ENCODE measurements at regions not wholly inside any gene's neighbourhood (a gene's known extent, or its start where the extent isn't known, plus 50 kb on each side); places are given as distances from the start of the nearest gene placed in this dataset.

DNA sequence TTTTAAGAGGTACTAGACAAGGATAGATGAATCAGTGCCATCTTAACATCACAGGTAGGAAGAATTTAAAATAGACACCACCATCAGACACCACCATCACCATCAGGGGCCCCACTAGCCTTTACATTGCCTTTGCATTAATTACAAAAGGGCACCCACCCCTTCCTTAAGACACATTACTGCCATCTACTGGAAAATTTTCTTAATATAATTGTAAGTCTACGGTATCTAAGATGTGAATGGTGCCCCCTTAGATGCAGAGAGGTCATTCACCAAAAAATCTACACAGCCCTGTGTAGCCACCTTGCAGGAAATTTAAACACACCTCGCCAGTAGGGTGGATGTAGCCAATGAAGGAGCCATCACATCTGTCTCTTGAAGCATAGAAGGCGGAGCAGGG is 184.1 kb downstream of the MID1IP1 start:
- intact Hi-C loops (cut with DNase I; ENCODE audit: low total_unique reads): loop anchor here (10.0 kb wide), 1 partner anchor 221 kb away; no protein-coding TSS in a partner anchor
- Histone ChIP-seq H3K27me3 (replicated peaks in 1 of 7) (peaks cover 0 to 3% (median 0%) of the 10 kb centered on the region in 7 donors), H3K4me3 (no peak overlapping the region), H3K27ac (no peak overlapping the region), H3K9me3 (no peaks in the 10 kb centered on the region), H3K36me3 (no peaks in the 10 kb centered on the region), H3K4me1 (no peaks in the 10 kb centered on the region)
- DNase-seq: no peak
- 42 to 47% (median 47%) methylated on average over 3 of the region's 3 CpGs for WGBS, 5 donors
- TF ChIP-seq, protein P1, sequence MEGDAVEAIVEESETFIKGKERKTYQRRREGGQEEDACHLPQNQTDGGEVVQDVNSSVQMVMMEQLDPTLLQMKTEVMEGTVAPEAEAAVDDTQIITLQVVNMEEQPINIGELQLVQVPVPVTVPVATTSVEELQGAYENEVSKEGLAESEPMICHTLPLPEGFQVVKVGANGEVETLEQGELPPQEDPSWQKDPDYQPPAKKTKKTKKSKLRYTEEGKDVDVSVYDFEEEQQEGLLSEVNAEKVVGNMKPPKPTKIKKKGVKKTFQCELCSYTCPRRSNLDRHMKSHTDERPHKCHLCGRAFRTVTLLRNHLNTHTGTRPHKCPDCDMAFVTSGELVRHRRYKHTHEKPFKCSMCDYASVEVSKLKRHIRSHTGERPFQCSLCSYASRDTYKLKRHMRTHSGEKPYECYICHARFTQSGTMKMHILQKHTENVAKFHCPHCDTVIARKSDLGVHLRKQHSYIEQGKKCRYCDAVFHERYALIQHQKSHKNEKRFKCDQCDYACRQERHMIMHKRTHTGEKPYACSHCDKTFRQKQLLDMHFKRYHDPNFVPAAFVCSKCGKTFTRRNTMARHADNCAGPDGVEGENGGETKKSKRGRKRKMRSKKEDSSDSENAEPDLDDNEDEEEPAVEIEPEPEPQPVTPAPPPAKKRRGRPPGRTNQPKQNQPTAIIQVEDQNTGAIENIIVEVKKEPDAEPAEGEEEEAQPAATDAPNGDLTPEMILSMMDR (IDR thresholded peaks at IDR 0.05 in 8 of 11, conservative IDR thresholded peaks at IDR 0.05 in 3 of 11): peak in 5 of 11 experiments; percentile 7 to 34 (median 25)
- TF ChIP-seq POLR2A (IDR thresholded peaks at IDR 0.05) (no peak), POLR2AphosphoS5 (IDR thresholded peaks at IDR 0.05) (no peak)

GRCh38 chrX:38985945-38986344 is 184.7 kb downstream of the MID1IP1 start:
- intact Hi-C loops (cut with DNase I; ENCODE audit: low total_unique reads): loop anchor here (10.0 kb wide), 1 partner anchor 221 kb away; no protein-coding TSS in a partner anchor
- WGBS, 5 donors: 25 to 48% (median 35%) methylated on average over 2 of the region's 2 CpGs
- no peaks in the 10 kb centered on the region for H3K4me1 ChIP-seq
- H3K27ac ChIP-seq: no peak overlapping the region
- no peak overlapping the region for H3K4me3 ChIP-seq
- H3K36me3 ChIP-seq: no peaks in the 10 kb centered on the region
- peaks cover 0 to 3% (median 0%) of the 10 kb centered on the region in 7 donors for H3K27me3 ChIP-seq (replicated peaks in 1 of 7)
- no peak for DNase-seq
- TF ChIP-seq POLR2AphosphoS5 (IDR thresholded peaks at IDR 0.05) (no peak), POLR2A (IDR thresholded peaks at IDR 0.05) (no peak)
- TF ChIP-seq, protein P1 (IDR thresholded peaks at IDR 0.05 in 8 of 11, conservative IDR thresholded peaks at IDR 0.05 in 3 of 11): no peak
- no peaks in the 10 kb centered on the region for H3K9me3 ChIP-seq

DNA sequence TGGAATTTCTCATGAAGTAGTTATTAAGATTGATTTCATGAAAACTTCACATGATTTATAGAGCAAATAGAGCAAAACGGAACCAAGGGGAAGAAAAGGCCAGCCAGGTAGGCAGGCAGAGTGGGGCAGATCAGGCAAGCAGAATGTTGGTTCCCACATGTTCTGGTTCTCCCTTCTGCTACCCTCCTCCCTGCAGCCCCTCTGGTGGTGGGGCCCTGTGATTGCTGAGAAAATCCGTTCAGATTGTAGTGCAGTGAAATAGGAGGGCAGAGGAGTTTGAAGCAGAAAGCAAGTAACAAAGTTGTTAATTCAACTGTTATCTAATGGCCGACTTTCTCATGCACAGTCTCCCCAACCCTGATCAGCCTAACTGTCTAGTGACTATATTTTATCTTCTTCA is 185.3 kb downstream of the MID1IP1 start:
- Histone ChIP-seq H3K9me3 (no peaks in the 10 kb centered on the region), H3K36me3 (no peaks in the 10 kb centered on the region), H3K27me3 (replicated peaks in 1 of 7) (peaks cover 0 to 3% (median 0%) of the 10 kb centered on the region in 7 donors), H3K27ac (no peak overlapping the region), H3K4me3 (no peak overlapping the region), H3K4me1 (no peaks in the 10 kb centered on the region)
- intact Hi-C loops (cut with DNase I; ENCODE audit: low total_unique reads): loop anchor here (10.0 kb wide), 1 partner anchor 222 kb away; no protein-coding TSS in a partner anchor
- DNase-seq: no peak
- no peak for TF ChIP-seq POLR2AphosphoS5 (IDR thresholded peaks at IDR 0.05)
- no peak for TF ChIP-seq POLR2A (IDR thresholded peaks at IDR 0.05)
- TF ChIP-seq, protein P1 (IDR thresholded peaks at IDR 0.05 in 8 of 11, conservative IDR thresholded peaks at IDR 0.05 in 3 of 11): no peak
- 32 to 61% (median 47%) methylated on average over 3 of the region's 3 CpGs for WGBS, 5 donors

DNA sequence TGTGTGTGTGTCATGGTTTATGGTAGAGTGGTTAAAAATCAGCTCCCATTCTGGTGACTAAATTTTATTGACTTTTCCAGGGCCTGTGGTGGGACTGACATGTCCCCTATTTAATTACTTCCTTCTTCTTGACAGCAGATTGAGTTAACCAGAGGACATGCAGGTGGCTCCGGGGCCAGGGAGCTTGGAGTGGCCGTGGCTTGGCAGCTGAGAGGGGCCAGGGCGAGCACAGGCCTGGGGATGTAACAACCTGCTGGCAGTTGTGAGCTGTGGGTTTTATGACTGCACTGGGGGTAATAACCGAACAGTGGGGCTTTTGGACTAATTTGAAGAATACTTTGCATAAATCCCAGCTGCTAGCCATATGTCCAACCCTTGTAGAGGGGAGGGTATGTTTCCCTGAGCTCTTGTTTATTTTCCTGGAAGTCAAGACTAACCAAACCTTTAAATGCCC is 186.0 kb downstream of the MID1IP1 start:
- no peak overlapping the region for H3K4me3 ChIP-seq
- no peak overlapping the region for H3K27ac ChIP-seq
- no peaks in the 10 kb centered on the region for H3K36me3 ChIP-seq
- H3K4me1 ChIP-seq: no peaks in the 10 kb centered on the region
- TF ChIP-seq POLR2AphosphoS5 (IDR thresholded peaks at IDR 0.05): no peak
- no peak for TF ChIP-seq POLR2A (IDR thresholded peaks at IDR 0.05)
- TF ChIP-seq, protein P1 (IDR thresholded peaks at IDR 0.05 in 8 of 11, conservative IDR thresholded peaks at IDR 0.05 in 3 of 11): no peak
- 24 to 54% (median 41%) methylated on average over 4 of the region's 4 CpGs for WGBS, 5 donors
- no peaks in the 10 kb centered on the region for H3K9me3 ChIP-seq
- H3K27me3 ChIP-seq (replicated peaks in 1 of 7): peaks cover 0 to 3% (median 0%) of the 10 kb centered on the region in 7 donors
- no peak for DNase-seq
- intact Hi-C loops (cut with DNase I; ENCODE audit: low total_unique reads): loop anchor here (10.0 kb wide), 1 partner anchor 222 kb away; no protein-coding TSS in a partner anchor

Data from spleen (tissue), 11 donors.